GM12865 (cell line): ENCODE measurements at regions not wholly inside any gene's neighbourhood (a gene's known extent, or its start where the extent isn't known, plus 50 kb on each side); places are given as distances from the start of the nearest gene placed in this dataset.

Experiments used
- DNase-seq: peaks from one replicate; pipeline ENCODE4 v3.0.0; 2010; ENCODE audit warnings: low read depth
- H3K4me3 ChIP-seq: 2 replicates; pipeline ENCODE4 v1.5.1; 2011; ENCODE audit warnings: mild to moderate bottlenecking, low read depth, low read length, control low read depth
- TF ChIP-seq, protein P1 (sequence below): IDR thresholded peaks from 2 replicates; pipeline ENCODE4 v1.5.1; 2011; ENCODE audit warnings: low read length, control low read depth, low read depth, inconsistent platforms; ENCODE audit not compliant: insufficient read depth; ENCODE audit errors: missing control alignments

DNA sequence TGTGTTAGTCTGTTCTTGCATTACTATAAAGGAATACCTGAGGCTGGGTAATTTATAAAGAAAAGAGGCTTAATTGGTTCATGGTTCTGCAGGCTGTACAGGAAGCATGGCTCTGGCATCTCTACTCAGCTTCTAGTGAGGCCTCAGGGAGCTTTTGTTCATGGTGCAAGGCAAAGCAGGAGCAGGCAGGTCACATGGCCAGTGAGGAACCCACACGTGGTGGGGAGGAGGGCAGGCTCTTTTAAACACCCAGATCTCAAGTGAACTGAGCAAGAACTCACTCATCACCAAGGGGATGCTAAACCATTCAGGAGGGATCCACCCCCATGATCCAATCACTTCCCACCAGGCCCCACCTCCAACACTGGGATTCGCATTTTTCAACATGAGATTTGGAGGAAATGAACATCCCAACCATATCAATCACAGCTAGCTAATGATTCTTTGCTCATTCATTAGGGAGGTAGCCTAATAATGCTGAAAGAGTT is 51.4 kb upstream of the RAP1A start:
- H3K4me3 ChIP-seq = no peak overlapping the region
- TF ChIP-seq, protein P1, sequence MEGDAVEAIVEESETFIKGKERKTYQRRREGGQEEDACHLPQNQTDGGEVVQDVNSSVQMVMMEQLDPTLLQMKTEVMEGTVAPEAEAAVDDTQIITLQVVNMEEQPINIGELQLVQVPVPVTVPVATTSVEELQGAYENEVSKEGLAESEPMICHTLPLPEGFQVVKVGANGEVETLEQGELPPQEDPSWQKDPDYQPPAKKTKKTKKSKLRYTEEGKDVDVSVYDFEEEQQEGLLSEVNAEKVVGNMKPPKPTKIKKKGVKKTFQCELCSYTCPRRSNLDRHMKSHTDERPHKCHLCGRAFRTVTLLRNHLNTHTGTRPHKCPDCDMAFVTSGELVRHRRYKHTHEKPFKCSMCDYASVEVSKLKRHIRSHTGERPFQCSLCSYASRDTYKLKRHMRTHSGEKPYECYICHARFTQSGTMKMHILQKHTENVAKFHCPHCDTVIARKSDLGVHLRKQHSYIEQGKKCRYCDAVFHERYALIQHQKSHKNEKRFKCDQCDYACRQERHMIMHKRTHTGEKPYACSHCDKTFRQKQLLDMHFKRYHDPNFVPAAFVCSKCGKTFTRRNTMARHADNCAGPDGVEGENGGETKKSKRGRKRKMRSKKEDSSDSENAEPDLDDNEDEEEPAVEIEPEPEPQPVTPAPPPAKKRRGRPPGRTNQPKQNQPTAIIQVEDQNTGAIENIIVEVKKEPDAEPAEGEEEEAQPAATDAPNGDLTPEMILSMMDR = no peak
- no peak for DNase-seq
